HCT116 (cell line): ENCODE measurements at regions not wholly inside any gene's neighbourhood (a gene's known extent, or its start where the extent isn't known, plus 50 kb on each side); places are given as distances from the start of the nearest gene placed in this dataset.

Experiments used
- ATAC-seq: fragments of 200-7000 bp; cut with Tn5 transposase; 2 replicates; pipeline ENCODE4 v1.9.1; 2020; ENCODE audit warnings: mild to moderate bottlenecking, moderate library complexity
- BruUV-seq: library from RNA; stranded (reverse); fragments of 400-500 nt; replicated peaks from 2 replicates; lab custom pipeline; 2021; lab: Mats Ljungman, UMichigan
- CTCF ChIA-PET: fragments of 300-600 bp; sonication (Branson Sonifier 250); formaldehyde crosslinking; loops from one replicate; lab custom pipeline; 2021; ENCODE audit warnings: antibody characterized with exemption; lab: Charles Lee
- POLR2A ChIA-PET: fragments of 300-600, 350-600 bp; sonication (Branson Sonifier 250); formaldehyde crosslinking; loops from one replicate; lab custom pipeline; 2021; ENCODE audit warnings: antibody characterized with exemption; lab: Charles Lee
- RAD21 ChIA-PET, 2 experiments: fragments of 300-600 bp; sonication (Branson Sonifier 250); formaldehyde crosslinking; loops; one replicate each; lab custom pipeline; 2023; ENCODE audit warnings: low total read pairs in 2 of 2; ENCODE audit not compliant: uncharacterized antibody in 2 of 2, unreplicated experiment in 2 of 2, low non-redundant PET in 1 of 2; lab: Charles Lee
- DNase-seq: peaks from one replicate; pipeline ENCODE4 v3.0.0-alpha.2; 2010; ENCODE audit warnings: low read depth, low spot score
- H2AFZ ChIP-seq: fragments of 200-600 bp; shearing (Covaris generic), sonication (generic); 2 replicates; pipeline ENCODE4 v1.6.1; 2017; ENCODE audit warnings: low read depth, mixed run types, mixed read lengths, antibody characterized with exemption, low read length; ENCODE audit not compliant: poor library complexity, severe bottlenecking
- H3K27ac ChIP-seq: 2 replicates; pipeline ENCODE4 v1.5.1; 2012; ENCODE audit warnings: low read depth, low read length
- H3K27me3 ChIP-seq: fragments of 200-600 bp; sonication (generic); 2 replicates; pipeline ENCODE4 v1.6.1; 2016; ENCODE audit warnings: mixed run types, low read length, mixed read lengths; ENCODE audit not compliant: insufficient read depth
- H3K36me3 ChIP-seq, 2 experiments: fragments of 200-500 bp in 1 of 2; fragments of 200-600 bp in 1 of 2; sonication (Bioruptor generic) in 1 of 2; sonication (generic) in 1 of 2; 2 replicates each; pipeline versions ENCODE4 v1.5.1 to v1.6.1; 2014 to 2016; ENCODE audit warnings: low read length in 2 of 2, inconsistent platforms in 1 of 2, mixed read lengths in 1 of 2, mixed run types in 1 of 2; ENCODE audit not compliant: insufficient read depth in 2 of 2, control insufficient read depth in 1 of 2
- H3K4me1 ChIP-seq, 2 experiments: fragments of 200-600 bp in 1 of 2; sonication (generic) in 1 of 2; 2 replicates each; pipeline versions ENCODE4 v1.5.1 to v1.6.1; 2012 to 2017; ENCODE audit warnings: low read length in 2 of 2, inconsistent platforms in 1 of 2, mild to moderate bottlenecking in 1 of 2, mixed read lengths in 1 of 2, mixed run types in 1 of 2, moderate library complexity in 1 of 2; ENCODE audit not compliant: insufficient read depth in 2 of 2, control insufficient read depth in 1 of 2
- H3K4me2 ChIP-seq: fragments of 200-600 bp; sonication (generic); 2 replicates; pipeline ENCODE4 v1.6.1; 2017; ENCODE audit warnings: mixed run types, low read length, mixed read lengths
- H3K4me3 ChIP-seq, 2 experiments: fragments of 200-600 bp in 1 of 2; sonication (generic) in 1 of 2; replicated peaks in 1 of 2; 2 replicates each; pipeline ENCODE4 v1.5.1; 2011 to 2016; ENCODE audit warnings: low read length in 2 of 2, control low read depth in 1 of 2, low read depth in 1 of 2, mild to moderate bottlenecking in 1 of 2, mixed read lengths in 1 of 2, mixed run types in 1 of 2
- H3K79me2 ChIP-seq: fragments of 200-600 bp; sonication (generic); 2 replicates; pipeline ENCODE4 v1.6.1; 2017; ENCODE audit warnings: mild to moderate bottlenecking, mixed run types, low read length, moderate library complexity, mixed read lengths; ENCODE audit not compliant: insufficient read depth
- H3K9ac ChIP-seq: fragments of 200-600 bp; sonication (generic); 2 replicates; pipeline ENCODE4 v1.6.1; 2016; ENCODE audit warnings: low read length, mixed read lengths
- H3K9me2 ChIP-seq: fragments of 200-600 bp; sonication (generic), shearing (Covaris generic); 2 replicates; pipeline ENCODE4 v1.6.1; 2017; ENCODE audit warnings: mixed run types, mild to moderate bottlenecking, moderate library complexity; ENCODE audit not compliant: insufficient read depth
- H3K9me3 ChIP-seq, 2 experiments: fragments of 200-500 bp in 1 of 2; fragments of 200-600 bp in 1 of 2; sonication (Bioruptor generic) in 1 of 2; sonication (generic) in 1 of 2; 2 replicates each; pipeline ENCODE4 v1.6.1; 2014 to 2017; ENCODE audit warnings: low read length in 2 of 2, mixed read lengths in 2 of 2, inconsistent platforms in 1 of 2, low read depth in 1 of 2, mild to moderate bottlenecking in 1 of 2, mixed run types in 1 of 2, moderate library complexity in 1 of 2; ENCODE audit not compliant: control insufficient read depth in 1 of 2, insufficient read depth in 1 of 2
- H4K20me1 ChIP-seq: fragments of 200-600 bp; sonication (generic), shearing (Covaris generic); 2 replicates; pipeline ENCODE4 v1.6.1; 2017; ENCODE audit warnings: mixed run types, mild to moderate bottlenecking, moderate library complexity; ENCODE audit not compliant: insufficient read depth
- EZH2phosphoT487 ChIP-seq: fragments of 200-600 bp; IDR thresholded peaks from 2 replicates; pipeline ENCODE4 v1.6.1; 2018; ENCODE audit warnings: antibody characterized with exemption, borderline replicate concordance
- JUND ChIP-seq: IDR thresholded peaks from 2 replicates; pipeline ENCODE4 v1.6.1; 2012
- POLR2A ChIP-seq: IDR thresholded peaks from 2 replicates; pipeline ENCODE4 v1.7.0; 2011; ENCODE audit warnings: borderline replicate concordance; ENCODE audit not compliant: insufficient read depth, insufficient read length; ENCODE audit errors: extremely low read depth
- TCF7L2 ChIP-seq: IDR thresholded peaks from 2 replicates; pipeline ENCODE4 v1.7.0; 2011; ENCODE audit warnings: borderline replicate concordance, inconsistent platforms; ENCODE audit not compliant: insufficient read depth, insufficient read length; ENCODE audit errors: extremely low read depth
- ZFX ChIP-seq: fragments of 450-650 bp; IDR thresholded peaks from 2 replicates; pipeline ENCODE4 v1.6.1; 2017
- intact Hi-C: fragments of 100-400 bp; cut with micrococcal nuclease; formaldehyde crosslinking; loops from 2 replicates; pipeline ENCODE4 v1.10.0; 2022
- TF ChIP-seq, protein P1 (sequence below): IDR thresholded peaks from 2 replicates; pipeline ENCODE4 v1.6.1; 2012; ENCODE audit warnings: low read depth

DNA sequence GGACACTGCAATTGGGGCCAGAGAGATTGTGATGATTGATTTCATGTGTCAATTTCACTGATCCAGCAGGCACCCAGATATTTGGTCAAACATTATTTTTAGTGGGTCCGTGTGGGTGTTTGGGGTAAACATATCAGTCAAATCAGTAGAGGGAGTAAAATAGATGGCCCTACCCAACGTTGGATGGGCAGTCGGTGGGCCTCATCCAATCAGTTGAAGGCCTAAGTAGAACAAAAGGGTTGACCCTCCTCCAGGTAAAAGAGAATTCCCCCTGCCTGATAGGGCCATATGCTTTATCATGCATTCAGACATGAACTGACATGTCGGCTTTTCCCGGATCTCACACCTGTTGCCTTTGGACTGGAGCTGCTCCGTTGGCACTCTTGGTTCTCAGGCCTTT is 195.1 kb upstream of the CAND1 start:
- Histone ChIP-seq H3K9ac (no peak overlapping the region), H2AFZ (no peak overlapping the region), H3K4me1 (peaks cover 0 to 3% of the 10 kb centered on the region in 2 experiments; a peak in 2 of 4 replicates), H3K4me2 (no peak overlapping the region), H3K4me3 (no peak overlapping the region), H3K27me3 (peaks cover 60% of the 10 kb centered on the region), H3K9me3 (no peaks in the 10 kb centered on the region), H3K9me2 (no peaks in the 10 kb centered on the region), H3K79me2 (no peaks in the 10 kb centered on the region), H4K20me1 (no peaks in the 10 kb centered on the region), H3K27ac (no peak overlapping the region), H3K36me3 (no peaks in the 10 kb centered on the region)
- BruUV-seq, result no TSS peak
- POLR2A ChIA-PET, result no interaction called here
- no peak for DNase-seq
- RAD21 ChIA-PET, result interaction anchor here in 1 of 2 experiments (0.7 kb wide), 1 partner anchor 194 kb away, joined by 3 read pairs; no protein-coding TSS in a partner anchor
- TF ChIP-seq EZH2phosphoT487, result no peak
- TF ChIP-seq ZFX, result no peak
- intact Hi-C loops, result no loop called here
- CTCF ChIA-PET, result no interaction called here
- ATAC-seq, result no peak

DNA sequence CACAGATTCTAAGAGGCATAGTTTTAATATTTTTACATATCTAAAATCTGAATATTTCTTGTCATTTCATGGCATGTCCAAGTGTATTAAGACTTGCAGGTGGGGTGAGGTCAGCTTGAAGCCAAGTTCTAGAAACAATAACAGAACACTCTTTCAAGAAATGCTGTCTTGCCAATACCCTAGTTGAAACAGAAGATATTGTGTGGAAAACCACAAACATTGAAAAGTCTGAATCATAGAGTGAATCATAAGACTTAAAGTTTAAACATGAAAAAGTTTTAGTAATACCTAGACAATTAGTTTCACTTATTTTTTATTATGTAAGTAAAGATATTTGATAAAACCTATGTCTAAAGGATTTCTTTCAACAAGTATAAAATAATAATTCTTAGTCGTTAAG is 191.5 kb upstream of the CAND1 start:
- no peak for ATAC-seq
- Histone ChIP-seq H3K9me2 (no peaks in the 10 kb centered on the region), H3K79me2 (no peaks in the 10 kb centered on the region), H3K4me1 (no peaks in the 10 kb centered on the region), H3K9me3 (no peaks in the 10 kb centered on the region), H3K27ac (no peak overlapping the region), H4K20me1 (no peaks in the 10 kb centered on the region), H3K36me3 (no peaks in the 10 kb centered on the region), H3K4me2 (no peak overlapping the region), H3K9ac (no peak overlapping the region), H3K27me3 (peaks cover 74% of the 10 kb centered on the region), H2AFZ (no peak overlapping the region), H3K4me3 (no peak overlapping the region)
- POLR2A ChIA-PET, result no interaction called here
- no peak for TF ChIP-seq JUND
- TF ChIP-seq, protein P1, sequence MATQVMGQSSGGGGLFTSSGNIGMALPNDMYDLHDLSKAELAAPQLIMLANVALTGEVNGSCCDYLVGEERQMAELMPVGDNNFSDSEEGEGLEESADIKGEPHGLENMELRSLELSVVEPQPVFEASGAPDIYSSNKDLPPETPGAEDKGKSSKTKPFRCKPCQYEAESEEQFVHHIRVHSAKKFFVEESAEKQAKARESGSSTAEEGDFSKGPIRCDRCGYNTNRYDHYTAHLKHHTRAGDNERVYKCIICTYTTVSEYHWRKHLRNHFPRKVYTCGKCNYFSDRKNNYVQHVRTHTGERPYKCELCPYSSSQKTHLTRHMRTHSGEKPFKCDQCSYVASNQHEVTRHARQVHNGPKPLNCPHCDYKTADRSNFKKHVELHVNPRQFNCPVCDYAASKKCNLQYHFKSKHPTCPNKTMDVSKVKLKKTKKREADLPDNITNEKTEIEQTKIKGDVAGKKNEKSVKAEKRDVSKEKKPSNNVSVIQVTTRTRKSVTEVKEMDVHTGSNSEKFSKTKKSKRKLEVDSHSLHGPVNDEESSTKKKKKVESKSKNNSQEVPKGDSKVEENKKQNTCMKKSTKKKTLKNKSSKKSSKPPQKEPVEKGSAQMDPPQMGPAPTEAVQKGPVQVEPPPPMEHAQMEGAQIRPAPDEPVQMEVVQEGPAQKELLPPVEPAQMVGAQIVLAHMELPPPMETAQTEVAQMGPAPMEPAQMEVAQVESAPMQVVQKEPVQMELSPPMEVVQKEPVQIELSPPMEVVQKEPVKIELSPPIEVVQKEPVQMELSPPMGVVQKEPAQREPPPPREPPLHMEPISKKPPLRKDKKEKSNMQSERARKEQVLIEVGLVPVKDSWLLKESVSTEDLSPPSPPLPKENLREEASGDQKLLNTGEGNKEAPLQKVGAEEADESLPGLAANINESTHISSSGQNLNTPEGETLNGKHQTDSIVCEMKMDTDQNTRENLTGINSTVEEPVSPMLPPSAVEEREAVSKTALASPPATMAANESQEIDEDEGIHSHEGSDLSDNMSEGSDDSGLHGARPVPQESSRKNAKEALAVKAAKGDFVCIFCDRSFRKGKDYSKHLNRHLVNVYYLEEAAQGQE, result no peak
- TF ChIP-seq POLR2A, result no peak
- no peak for TF ChIP-seq TCF7L2
- RAD21 ChIA-PET, result no interaction called here
- BruUV-seq, result no TSS peak
- intact Hi-C loops, result no loop called here
- CTCF ChIA-PET, result no interaction called here
- no peak for DNase-seq
